Nephron (organoid): ENCODE measurements at regions not wholly inside any gene's neighbourhood (a gene's known extent, or its start where the extent isn't known, plus 50 kb on each side); places are given as distances from the start of the nearest gene placed in this dataset.
"Not testable (repeated sequence)": the region's sequence is repeated elsewhere in the genome, so short reads cannot be mapped to it uniquely, and the experiment has no call there.

Experiments used
- H3K27ac Mint-ChIP-seq, 3 experiments: 2 replicates each; pipeline ENCODE4 v1.8.0; 2020; ENCODE audit warnings: mixed read lengths in 3 of 3, mild to moderate bottlenecking in 2 of 3, moderate library complexity in 1 of 3
- H3K27me3 Mint-ChIP-seq: 2 replicates; pipeline ENCODE4 v1.8.0; 2021; ENCODE audit warnings: low read depth, mild to moderate bottlenecking, moderate library complexity, mixed read lengths
- H3K36me3 Mint-ChIP-seq: 2 replicates; pipeline ENCODE4 v1.8.0; 2020; ENCODE audit warnings: low read depth, mixed read lengths
- H3K4me1 Mint-ChIP-seq: 2 replicates; pipeline ENCODE4 v1.8.0; 2020; ENCODE audit warnings: mixed read lengths
- H3K4me3 Mint-ChIP-seq, 3 experiments: 2 replicates each; pipeline ENCODE4 v1.8.0; 2020; ENCODE audit warnings: mild to moderate bottlenecking in 3 of 3, mixed read lengths in 3 of 3, moderate library complexity in 2 of 3
- H3K9me3 Mint-ChIP-seq: 2 replicates; pipeline ENCODE4 v1.8.0; 2020; ENCODE audit warnings: mixed read lengths
- CTCF ChIP-seq, 3 experiments: fragments of 200-600 bp; sonication (generic); IDR thresholded peaks; one replicate each; pipeline ENCODE4 v1.5.0; 2021; ENCODE audit warnings: antibody characterized with exemption in 3 of 3; ENCODE audit not compliant: unreplicated experiment in 3 of 3

- H3K9me3 Mint-ChIP-seq = no peaks in the 10 kb centered on the region
- no peaks in the 10 kb centered on the region for H3K4me1 Mint-ChIP-seq
- peaks cover 28% of the 10 kb centered on the region for H3K27me3 Mint-ChIP-seq
- no peak for TF ChIP-seq CTCF (IDR thresholded peaks at IDR 0.05; ENCODE audit: unreplicated experiment in 3 of 3)
- no peak overlapping the region for H3K4me3 Mint-ChIP-seq
- H3K36me3 Mint-ChIP-seq = no peaks in the 10 kb centered on the region
- no peak overlapping the region for H3K27ac Mint-ChIP-seq
Observed at GRCh38 chr1:34370748-34371147, 194.0 kb downstream of the C1orf94 start.

GRCh38 chr1:34371179-34371578 lies 194.5 kb downstream of the C1orf94 start:
- peaks cover 28% of the 10 kb centered on the region for H3K27me3 Mint-ChIP-seq
- not testable (repeated sequence) for H3K4me3 Mint-ChIP-seq, H3K27ac Mint-ChIP-seq, H3K9me3 Mint-ChIP-seq, H3K36me3 Mint-ChIP-seq, H3K4me1 Mint-ChIP-seq

- H3K27ac Mint-ChIP-seq = no peak overlapping the region
- peaks cover 8% of the 10 kb centered on the region for H3K4me1 Mint-ChIP-seq
- H3K27me3 Mint-ChIP-seq = peaks cover 29% of the 10 kb centered on the region
Observed at GRCh38 chr1:34371829-34372532, 195.3 kb downstream of the C1orf94 start.

GRCh38 chr1:34372891-34373290 lies 196.2 kb downstream of the C1orf94 start:
- Mint-ChIP-seq H3K4me3 (no peak overlapping the region), H3K27ac (no peak overlapping the region), H3K36me3 (no peaks in the 10 kb centered on the region), H3K27me3 (peaks cover 32% of the 10 kb centered on the region), H3K9me3 (no peaks in the 10 kb centered on the region), H3K4me1 (peaks cover 8% of the 10 kb centered on the region)
- TF ChIP-seq CTCF (IDR thresholded peaks at IDR 0.05; ENCODE audit: unreplicated experiment in 3 of 3) = no peak

More at GRCh38 chr1:34371829-34372532, 195.3 kb downstream of the C1orf94 start:
- H3K4me3 Mint-ChIP-seq = no peak overlapping the region
- H3K36me3 Mint-ChIP-seq = no peaks in the 10 kb centered on the region
- no peak for TF ChIP-seq CTCF (IDR thresholded peaks at IDR 0.05; ENCODE audit: unreplicated experiment in 3 of 3)
- H3K9me3 Mint-ChIP-seq = no peaks in the 10 kb centered on the region

GRCh38 chr1:34373912-34374311 lies 197.2 kb downstream of the C1orf94 start:
- no peak overlapping the region for H3K4me3 Mint-ChIP-seq
- no peak overlapping the region for H3K27ac Mint-ChIP-seq
- peaks cover 32% of the 10 kb centered on the region for H3K27me3 Mint-ChIP-seq
- no peaks in the 10 kb centered on the region for H3K36me3 Mint-ChIP-seq
- TF ChIP-seq CTCF (IDR thresholded peaks at IDR 0.05; ENCODE audit: unreplicated experiment in 3 of 3) = no peak
- H3K9me3 Mint-ChIP-seq = no peaks in the 10 kb centered on the region
- peaks cover 8% of the 10 kb centered on the region for H3K4me1 Mint-ChIP-seq

GRCh38 chr1:34376531-34376930 lies 199.8 kb downstream of the C1orf94 start:
- no peaks in the 10 kb centered on the region for H3K36me3 Mint-ChIP-seq
- TF ChIP-seq CTCF (IDR thresholded peaks at IDR 0.05; ENCODE audit: unreplicated experiment in 3 of 3) = no peak
- H3K9me3 Mint-ChIP-seq = no peaks in the 10 kb centered on the region
- H3K27ac Mint-ChIP-seq = no peak overlapping the region
- H3K4me3 Mint-ChIP-seq = no peak overlapping the region
- peaks cover 18% of the 10 kb centered on the region for H3K27me3 Mint-ChIP-seq
- H3K4me1 Mint-ChIP-seq = peaks cover 29% of the 10 kb centered on the region
